ENCODE measurements at regions not wholly inside any gene's neighbourhood (a gene's known extent, or its start where the extent isn't known, plus 50 kb on each side); places are given as distances from the start of the nearest gene placed in this dataset.

DNA sequence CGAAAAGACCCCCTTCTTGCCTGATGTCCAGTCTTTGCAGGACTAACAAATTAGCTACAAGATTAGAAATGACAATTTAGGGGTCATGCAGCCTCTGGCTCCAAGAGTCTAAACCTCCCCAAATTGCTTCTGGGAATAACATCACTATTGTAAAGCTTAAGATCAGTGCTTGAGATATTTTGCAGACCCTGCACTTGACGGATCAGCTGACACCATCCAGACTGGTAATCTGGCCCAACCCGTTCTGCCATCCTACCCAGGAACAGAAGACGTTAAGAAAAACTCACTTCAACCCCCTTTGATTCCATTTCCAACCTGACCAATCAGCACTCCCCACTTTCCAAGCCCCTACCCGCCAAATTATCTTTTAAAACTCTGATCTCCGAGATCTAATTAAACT lies 236.7 kb upstream of the KRR1 start:
- TF ChIP-seq, protein P1, sequence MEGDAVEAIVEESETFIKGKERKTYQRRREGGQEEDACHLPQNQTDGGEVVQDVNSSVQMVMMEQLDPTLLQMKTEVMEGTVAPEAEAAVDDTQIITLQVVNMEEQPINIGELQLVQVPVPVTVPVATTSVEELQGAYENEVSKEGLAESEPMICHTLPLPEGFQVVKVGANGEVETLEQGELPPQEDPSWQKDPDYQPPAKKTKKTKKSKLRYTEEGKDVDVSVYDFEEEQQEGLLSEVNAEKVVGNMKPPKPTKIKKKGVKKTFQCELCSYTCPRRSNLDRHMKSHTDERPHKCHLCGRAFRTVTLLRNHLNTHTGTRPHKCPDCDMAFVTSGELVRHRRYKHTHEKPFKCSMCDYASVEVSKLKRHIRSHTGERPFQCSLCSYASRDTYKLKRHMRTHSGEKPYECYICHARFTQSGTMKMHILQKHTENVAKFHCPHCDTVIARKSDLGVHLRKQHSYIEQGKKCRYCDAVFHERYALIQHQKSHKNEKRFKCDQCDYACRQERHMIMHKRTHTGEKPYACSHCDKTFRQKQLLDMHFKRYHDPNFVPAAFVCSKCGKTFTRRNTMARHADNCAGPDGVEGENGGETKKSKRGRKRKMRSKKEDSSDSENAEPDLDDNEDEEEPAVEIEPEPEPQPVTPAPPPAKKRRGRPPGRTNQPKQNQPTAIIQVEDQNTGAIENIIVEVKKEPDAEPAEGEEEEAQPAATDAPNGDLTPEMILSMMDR (IDR thresholded peaks at IDR 0.05 in 8 of 11, conservative IDR thresholded peaks at IDR 0.05 in 3 of 11) = no peak
- TF ChIP-seq POLR2A (IDR thresholded peaks at IDR 0.05) = no peak

Data from spleen (tissue), 7 donors.